GM19455 (cell line): ENCODE measurements at regions not wholly inside any gene's neighbourhood (a gene's known extent, or its start where the extent isn't known, plus 50 kb on each side); places are given as distances from the start of the nearest gene placed in this dataset.
"Not testable (repeated sequence)": the region's sequence is repeated elsewhere in the genome, so short reads cannot be mapped to it uniquely, and the experiment has no call there.

Experiments
- ATAC-seq: cut with Tn5 transposase; IDR thresholded peaks from one replicate; pipeline ENCODE4 v1.9.1; 2021; ENCODE audit not compliant: unreplicated experiment

GRCh38 chr10:57038531-57038930, 677.5 kb upstream of the ZWINT start:
- ATAC-seq = no peak

GRCh38 chr10:57035310-57035709, 674.3 kb upstream of the ZWINT start:
- ATAC-seq = no peak

- ATAC-seq = not testable (repeated sequence)
Observed at GRCh38 chr10:57032301-57032700, 671.2 kb upstream of the ZWINT start.

- no peak for ATAC-seq
Observed at GRCh38 chr10:57031346-57031745, 670.3 kb upstream of the ZWINT start.

GRCh38 chr10:57026307-57026706, 665.2 kb upstream of the ZWINT start:
- no peak for ATAC-seq

- ATAC-seq = no peak
Observed at GRCh38 chr10:57023626-57024025, 662.6 kb upstream of the ZWINT start.

GRCh38 chr10:57018452-57018851, 657.4 kb upstream of the ZWINT start:
- ATAC-seq = no peak

GRCh38 chr10:57017356-57018037, 656.4 kb upstream of the ZWINT start:
- no peak for ATAC-seq

GRCh38 chr10:57015595-57016318, 654.7 kb upstream of the ZWINT start:
- ATAC-seq = no peak

GRCh38 chr10:57015187-57015586, 654.1 kb upstream of the ZWINT start:
- no peak for ATAC-seq

GRCh38 chr10:57014758-57015157, 653.7 kb upstream of the ZWINT start:
- no peak for ATAC-seq

GRCh38 chr10:57008189-57008588, 647.1 kb upstream of the ZWINT start:
- no peak for ATAC-seq

GRCh38 chr10:56991591-56992069, 630.6 kb upstream of the ZWINT start:
- no peak for ATAC-seq

- no peak for ATAC-seq
Observed at GRCh38 chr10:56975513-56975912, 614.5 kb upstream of the ZWINT start.

- no peak for ATAC-seq
Observed at GRCh38 chr10:56973766-56974165, 612.7 kb upstream of the ZWINT start.

GRCh38 chr10:56943221-56943755, 582.2 kb upstream of the ZWINT start:
- no peak for ATAC-seq

GRCh38 chr10:56934515-56934914, 573.5 kb upstream of the ZWINT start:
- no peak for ATAC-seq

- no peak for ATAC-seq
Observed at GRCh38 chr10:56928714-56929113, 567.7 kb upstream of the ZWINT start.

GRCh38 chr10:56927701-56928100, 566.6 kb upstream of the ZWINT start:
- ATAC-seq = no peak

GRCh38 chr10:56920601-56921261, 559.7 kb upstream of the ZWINT start:
- ATAC-seq = no peak

- ATAC-seq = no peak
Observed at GRCh38 chr10:56912043-56912442, 551.0 kb upstream of the ZWINT start.

- no peak for ATAC-seq
Observed at GRCh38 chr10:56905051-56905450, 544.0 kb upstream of the ZWINT start.
